ENCODE measurements at regions not wholly inside any gene's neighbourhood (a gene's known extent, or its start where the extent isn't known, plus 50 kb on each side); places are given as distances from the start of the nearest gene placed in this dataset.

GRCh38 chr12:89920866-89921265 lies 212.2 kb upstream of the ATP2B1 start:
- TF ChIP-seq CTCF (IDR thresholded peaks at IDR 0.05; ENCODE audit: borderline replicate concordance, extremely low read depth, low read length, poor library complexity, severe bottlenecking) (no peak), EZH2 (IDR thresholded peaks at IDR 0.05; ENCODE audit: borderline replicate concordance, low read depth, low read length, severe bottlenecking) (no peak)
